SKM-1 (cell line): ENCODE measurements at regions not wholly inside any gene's neighbourhood (a gene's known extent, or its start where the extent isn't known, plus 50 kb on each side); places are given as distances from the start of the nearest gene placed in this dataset.

Experiments used
- DNase-seq: peaks from one replicate; lab custom pipeline; 2025; ENCODE audit not compliant: unreplicated experiment; lab: John Stamatoyannopoulos, UW

GRCh38 chr4:152236519-152237056 is 299.3 kb downstream of the FBXW7 start:
- no peak for DNase-seq

- DNase-seq: no peak
Measured at GRCh38 chr4:152235718-152236117, 300.2 kb downstream of the FBXW7 start.

GRCh38 chr4:152234571-152234970 is 301.3 kb downstream of the FBXW7 start:
- no peak for DNase-seq

DNA sequence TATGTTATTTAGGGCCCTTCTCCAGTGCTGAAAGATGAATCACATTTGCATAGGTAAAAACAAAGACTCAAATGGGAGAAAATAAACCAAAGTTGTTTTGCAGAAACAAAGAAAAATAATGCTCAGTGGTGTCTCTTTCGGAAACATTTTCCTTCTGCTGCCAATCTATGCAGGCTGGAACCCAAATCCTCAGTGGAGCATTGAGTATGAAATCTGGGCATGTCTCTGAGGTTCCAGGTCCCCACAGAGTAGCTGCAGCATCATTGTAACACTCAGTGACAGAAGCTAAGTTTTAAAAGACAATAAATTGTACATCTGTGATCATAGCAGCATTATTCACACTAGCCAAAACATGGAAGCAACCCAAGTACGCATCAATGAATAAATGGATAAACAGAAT is 303.6 kb downstream of the FBXW7 start:
- DNase-seq: no peak

GRCh38 chr4:152229782-152230289 is 306.1 kb downstream of the FBXW7 start:
- DNase-seq: no peak

DNA sequence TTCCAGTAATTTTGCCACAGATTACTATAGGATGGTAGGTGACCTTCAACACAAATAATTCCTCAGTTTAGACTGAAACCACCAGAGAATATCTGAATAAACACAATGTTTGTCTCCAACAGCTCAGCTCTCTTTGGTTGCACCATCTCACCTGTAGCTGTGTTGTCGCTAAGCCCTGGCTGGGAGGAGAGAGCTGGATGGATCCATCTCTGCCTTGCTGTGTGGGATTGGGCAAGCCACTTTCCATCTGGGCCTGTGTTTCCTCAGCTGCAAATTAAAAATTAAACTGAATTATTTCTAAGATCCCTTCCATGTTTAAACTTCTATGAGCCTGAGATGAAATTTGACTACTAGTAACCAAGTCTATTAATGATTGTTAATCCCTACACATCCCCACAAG is 310.2 kb downstream of the FBXW7 start:
- DNase-seq: no peak

GRCh38 chr4:152224721-152225420 is 311.0 kb downstream of the FBXW7 start:
- DNase-seq: no peak

DNA sequence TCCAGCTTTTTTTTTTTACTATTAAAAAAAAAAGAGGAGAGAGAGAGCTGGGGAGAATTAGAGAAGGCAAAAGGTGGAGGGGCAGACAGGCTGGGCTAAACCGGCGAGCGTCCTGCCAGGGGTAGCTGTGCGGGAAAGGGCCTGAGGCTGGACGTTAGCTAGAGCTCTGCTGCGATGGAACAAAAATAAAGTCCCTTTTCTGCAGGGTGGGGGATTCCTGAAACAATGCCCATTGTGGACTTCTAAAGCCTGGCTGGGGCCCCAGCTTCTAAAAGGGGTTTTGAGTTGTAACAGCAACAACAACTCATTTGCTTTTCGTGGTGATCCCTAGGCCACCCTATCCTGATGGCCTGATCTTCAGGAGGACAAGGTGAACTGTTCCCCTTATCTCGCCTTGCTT is 311.7 kb downstream of the FBXW7 start:
- DNase-seq: no peak

GRCh38 chr4:152223600-152223999 is 312.3 kb downstream of the FBXW7 start:
- DNase-seq: no peak

- DNase-seq: no peak
Measured at GRCh38 chr4:152221816-152222516, 313.9 kb downstream of the FBXW7 start.

DNA sequence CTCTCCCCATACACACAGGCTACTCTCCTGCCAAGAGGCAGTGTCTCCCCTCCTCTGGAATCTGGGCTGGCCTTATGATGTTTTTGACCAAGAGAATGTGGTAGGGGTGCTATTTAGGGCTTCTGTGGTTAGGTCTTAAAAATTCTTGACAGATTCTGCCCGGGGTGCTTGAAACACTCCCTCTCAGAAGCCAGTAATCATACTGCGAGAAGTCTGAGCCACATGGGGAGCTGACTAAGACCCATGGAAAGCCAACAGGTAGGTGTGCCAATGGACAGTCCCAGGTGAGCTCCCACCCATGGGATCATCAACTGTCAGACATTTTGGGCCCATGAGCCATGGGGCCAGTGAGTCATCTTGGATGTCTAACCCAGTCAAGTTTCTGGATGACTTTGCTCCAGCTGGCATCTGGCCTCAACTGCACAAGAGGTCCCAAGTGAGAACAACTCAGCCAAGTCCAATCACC is 315.7 kb downstream of the FBXW7 start:
- DNase-seq: no peak

- DNase-seq: no peak
Measured at GRCh38 chr4:152218576-152218975, 317.3 kb downstream of the FBXW7 start.

- no peak for DNase-seq
Measured at GRCh38 chr4:152217896-152218295, 318.0 kb downstream of the FBXW7 start.

DNA sequence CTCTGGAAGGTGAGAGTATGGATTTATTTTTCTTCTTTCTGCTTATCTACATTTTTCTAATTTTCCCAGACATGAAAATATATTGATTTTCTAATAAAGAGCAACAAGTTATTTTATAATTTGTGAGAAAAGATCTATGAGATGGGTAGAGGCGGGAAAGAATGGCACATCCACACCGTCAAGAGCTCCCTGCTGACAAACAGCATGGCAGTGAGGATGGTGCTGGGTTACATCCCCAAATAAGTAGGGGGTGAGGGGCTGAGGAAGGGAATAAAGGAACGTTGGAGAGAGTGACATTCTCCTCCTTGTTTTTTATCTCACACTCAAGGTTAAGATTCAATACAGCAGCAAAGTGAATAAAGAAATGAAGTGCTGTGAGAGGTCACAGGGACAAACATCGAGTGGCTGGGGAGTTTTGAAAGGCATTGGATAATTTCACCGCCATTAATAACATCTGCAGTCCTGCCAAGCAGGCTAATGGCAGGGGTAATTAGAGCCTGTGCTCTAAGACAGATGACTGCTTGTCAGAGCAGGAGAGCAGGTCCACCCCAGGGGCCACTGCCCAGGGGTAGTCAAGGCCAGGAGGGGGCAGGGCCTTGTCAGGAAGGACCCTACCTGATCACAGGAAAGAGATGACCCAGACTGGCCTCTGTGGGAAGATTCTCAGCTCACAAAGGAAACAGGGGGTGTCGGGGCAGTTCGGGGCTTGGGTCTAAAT is 323.8 kb downstream of the FBXW7 start:
- DNase-seq: no peak

DNA sequence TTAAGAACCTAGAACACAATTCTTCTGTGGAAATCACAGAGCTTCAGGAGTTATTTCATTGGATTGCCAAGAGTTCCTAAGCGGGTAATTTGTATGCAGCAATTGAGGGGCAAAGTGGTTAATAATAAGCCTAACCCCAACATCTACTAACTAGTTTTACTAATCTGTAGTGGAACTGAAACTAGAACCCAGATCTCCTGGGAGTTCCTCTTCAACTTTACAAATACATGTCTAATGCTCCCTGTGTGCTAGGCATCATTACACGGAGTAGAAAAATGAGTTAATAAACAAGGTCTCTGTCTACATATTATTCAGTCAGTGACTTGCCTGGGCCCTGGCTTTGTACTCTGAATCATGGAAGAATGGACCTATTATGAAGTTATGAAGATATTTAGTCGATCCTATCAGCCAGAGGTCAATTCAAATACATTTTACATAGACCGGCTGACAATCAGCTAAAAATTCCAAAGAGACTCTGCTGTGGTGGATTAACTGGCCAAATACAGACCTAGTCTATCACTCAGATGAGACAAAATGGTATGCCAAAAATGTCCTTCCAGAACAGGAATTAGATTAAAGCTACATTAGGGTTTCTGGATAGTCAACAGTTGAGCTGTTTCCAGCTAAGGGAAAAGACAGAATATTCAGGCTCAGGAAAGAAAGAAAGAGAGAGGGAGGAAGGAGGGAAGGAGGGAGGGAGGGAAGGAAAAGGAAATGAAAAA is 326.0 kb downstream of the FBXW7 start:
- DNase-seq: no peak

- no peak for DNase-seq
Measured at GRCh38 chr4:152207378-152207720, 328.5 kb downstream of the FBXW7 start.

GRCh38 chr4:152206646-152207377 is 329.1 kb downstream of the FBXW7 start:
- DNase-seq: no peak

- no peak for DNase-seq
Measured at GRCh38 chr4:152206185-152206584, 329.7 kb downstream of the FBXW7 start.

- no peak for DNase-seq
Measured at GRCh38 chr4:152202415-152202814, 333.5 kb downstream of the FBXW7 start.
